Activated T-cell treated with anti-CD3 and anti-CD28 coated beads, Interleukin-2, amount 50 U/mL, for 24 hours (primary cell): ENCODE measurements at regions not wholly inside any gene's neighbourhood (a gene's known extent, or its start where the extent isn't known, plus 50 kb on each side); places are given as distances from the start of the nearest gene placed in this dataset.

Experiments
- DNase-seq: peaks from one replicate; pipeline ENCODE4 v3.0.0-alpha.2; 2020
- H3K27ac Mint-ChIP-seq: 2 replicates; pipeline ENCODE4 v1.8.0; 2020; ENCODE audit warnings: mild to moderate bottlenecking, mixed read lengths
- H3K27me3 Mint-ChIP-seq: 2 replicates; pipeline ENCODE4 v1.8.0; 2020; ENCODE audit warnings: mixed read lengths
- H3K36me3 Mint-ChIP-seq: 2 replicates; pipeline ENCODE4 v1.8.0; 2020; ENCODE audit warnings: low read depth, mixed read lengths
- H3K4me1 Mint-ChIP-seq: 2 replicates; pipeline ENCODE4 v1.8.0; 2020; ENCODE audit warnings: low read depth, mixed read lengths
- H3K4me3 Mint-ChIP-seq: 2 replicates; pipeline ENCODE4 v1.8.0; 2020; ENCODE audit warnings: mild to moderate bottlenecking, moderate library complexity, mixed read lengths
- H3K9me3 Mint-ChIP-seq: 2 replicates; pipeline ENCODE4 v1.8.0; 2020; ENCODE audit warnings: mixed read lengths

DNA sequence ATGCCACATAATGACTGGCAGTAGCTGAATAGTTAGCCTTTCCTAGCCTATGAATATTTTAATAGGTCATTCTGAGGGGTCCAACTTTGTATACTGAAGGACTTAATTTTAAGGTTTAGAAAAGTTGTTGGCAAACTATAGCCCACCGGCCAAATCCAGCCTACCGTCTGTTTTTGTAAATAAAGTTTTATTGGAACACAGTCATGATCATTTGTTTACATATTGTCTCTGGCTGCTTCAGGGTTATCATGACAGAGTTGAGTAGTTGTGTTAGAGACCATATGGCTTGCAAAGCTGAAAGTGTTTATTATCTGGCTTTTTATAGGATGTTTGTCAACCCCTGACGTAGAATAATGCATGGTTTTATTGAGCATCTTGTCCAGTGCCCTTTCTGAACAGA is 73.4 kb downstream of the NTMT2 start:
- H3K27ac Mint-ChIP-seq = no peak overlapping the region
- DNase-seq = no peak
- peaks cover 3% of the 10 kb centered on the region for H3K4me1 Mint-ChIP-seq
- peaks cover 26% of the 10 kb centered on the region for H3K27me3 Mint-ChIP-seq
- peaks cover 2% of the 10 kb centered on the region for H3K9me3 Mint-ChIP-seq
- no peaks in the 10 kb centered on the region for H3K36me3 Mint-ChIP-seq
- H3K4me3 Mint-ChIP-seq = no peak overlapping the region

DNA sequence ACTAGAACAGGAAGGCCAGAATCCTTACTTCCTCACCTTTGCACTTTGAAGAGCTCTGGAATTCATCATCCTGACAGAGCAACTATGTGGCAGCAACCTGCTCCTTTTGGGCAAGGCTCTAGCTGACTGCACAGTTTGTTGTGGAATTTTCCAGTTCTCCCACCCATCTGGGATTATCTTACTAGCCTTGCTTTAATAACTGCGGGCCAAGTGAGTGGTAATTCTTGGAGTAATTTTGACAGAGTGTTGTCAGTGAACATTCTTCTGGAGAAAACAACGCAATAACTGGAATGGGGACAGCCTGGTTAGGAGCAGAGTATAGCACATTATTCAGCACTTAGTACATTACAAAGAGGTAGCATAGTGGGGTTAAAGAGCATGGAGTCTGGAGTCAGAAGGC is 75.3 kb downstream of the NTMT2 start:
- no peak for DNase-seq
- H3K27ac Mint-ChIP-seq = no peak overlapping the region
- no peaks in the 10 kb centered on the region for H3K36me3 Mint-ChIP-seq
- H3K4me3 Mint-ChIP-seq = no peak overlapping the region
- no peaks in the 10 kb centered on the region for H3K4me1 Mint-ChIP-seq
- peaks cover 2% of the 10 kb centered on the region for H3K9me3 Mint-ChIP-seq
- peaks cover 20% of the 10 kb centered on the region for H3K27me3 Mint-ChIP-seq

DNA sequence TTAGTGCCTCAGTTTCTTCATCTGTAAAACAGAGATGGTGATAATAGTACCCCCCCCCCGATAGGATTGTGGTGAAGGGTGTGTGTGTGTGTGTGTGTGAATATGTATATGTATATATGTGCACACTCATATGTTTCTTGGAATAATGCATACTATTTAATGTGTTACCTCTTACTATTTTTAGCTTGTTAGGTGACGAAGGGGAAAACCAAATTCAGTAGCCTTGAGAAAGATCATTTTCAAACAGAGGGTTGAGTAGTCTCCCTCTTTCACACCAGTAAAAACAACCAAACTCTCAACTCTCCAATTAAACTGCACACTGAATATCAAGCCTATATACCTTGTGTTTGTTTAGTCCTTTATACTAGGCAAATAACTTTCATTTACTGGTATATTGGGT is 75.7 kb downstream of the NTMT2 start:
- DNase-seq = no peak
- H3K9me3 Mint-ChIP-seq = peaks cover 2% of the 10 kb centered on the region
- H3K4me3 Mint-ChIP-seq = no peak overlapping the region
- no peak overlapping the region for H3K27ac Mint-ChIP-seq
- no peaks in the 10 kb centered on the region for H3K36me3 Mint-ChIP-seq
- H3K4me1 Mint-ChIP-seq = no peaks in the 10 kb centered on the region
- H3K27me3 Mint-ChIP-seq = peaks cover 20% of the 10 kb centered on the region

DNA sequence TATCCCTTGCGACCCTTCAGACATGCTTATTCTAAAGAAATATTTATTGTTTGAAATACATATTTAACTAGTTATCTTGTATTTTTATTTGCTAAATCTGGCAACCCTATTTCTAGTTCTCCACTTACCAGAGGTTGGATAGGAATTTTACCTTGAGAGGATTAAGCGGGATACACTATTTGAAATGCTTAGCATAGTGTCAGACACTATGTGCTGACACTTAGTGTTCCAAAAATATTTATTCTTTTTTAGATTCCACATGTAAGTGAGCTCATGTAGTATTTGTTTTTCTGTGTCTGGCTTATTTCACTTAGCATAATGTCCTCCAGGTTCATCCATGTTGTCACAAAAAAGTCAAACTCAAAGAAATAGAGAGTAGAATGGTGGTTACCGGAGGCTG is 78.7 kb downstream of the NTMT2 start:
- no peaks in the 10 kb centered on the region for H3K4me1 Mint-ChIP-seq
- no peak overlapping the region for H3K27ac Mint-ChIP-seq
- H3K27me3 Mint-ChIP-seq = peaks cover 18% of the 10 kb centered on the region
- DNase-seq = no peak
- peaks cover 2% of the 10 kb centered on the region for H3K9me3 Mint-ChIP-seq
- H3K36me3 Mint-ChIP-seq = no peaks in the 10 kb centered on the region
- no peak overlapping the region for H3K4me3 Mint-ChIP-seq

DNA sequence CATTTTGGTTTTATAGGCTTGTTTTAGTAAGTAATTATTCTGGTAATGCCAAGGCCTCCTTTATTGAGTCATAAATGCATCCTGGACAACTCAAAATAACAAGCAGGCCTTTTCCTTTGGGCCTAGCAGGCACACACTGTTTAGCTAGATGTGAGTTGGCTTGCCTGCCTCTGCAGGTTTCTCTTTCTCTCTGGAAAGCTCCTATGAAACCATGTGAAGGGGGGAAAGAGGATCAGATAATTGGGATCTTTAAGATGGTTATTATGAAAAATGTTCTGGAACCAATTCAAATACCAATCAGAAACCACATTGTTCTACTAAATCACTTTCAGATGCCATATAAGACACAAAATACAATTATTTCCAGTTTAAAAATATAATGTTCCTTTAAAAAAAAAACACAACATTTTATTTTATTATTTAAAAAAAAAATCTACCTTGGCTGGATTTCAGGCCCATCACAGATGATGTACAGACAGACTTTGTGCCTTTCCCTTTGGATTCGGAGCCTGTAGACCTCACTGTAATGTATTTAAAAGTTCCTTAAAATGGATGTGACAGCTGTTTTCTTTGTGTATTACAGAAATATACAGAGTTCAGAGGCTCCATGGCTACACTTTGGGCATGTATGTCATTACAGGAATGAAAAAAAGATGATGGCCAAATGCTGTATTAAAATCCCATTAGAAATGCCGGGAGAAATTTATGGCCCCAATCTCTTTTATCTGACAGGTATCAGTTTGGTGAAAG is 80.2 kb downstream of the NTMT2 start:
- no peak overlapping the region for H3K27ac Mint-ChIP-seq
- peaks cover 16% of the 10 kb centered on the region for H3K27me3 Mint-ChIP-seq
- no peak overlapping the region for H3K4me3 Mint-ChIP-seq
- H3K4me1 Mint-ChIP-seq = no peaks in the 10 kb centered on the region
- no peaks in the 10 kb centered on the region for H3K36me3 Mint-ChIP-seq
- DNase-seq = no peak
- peaks cover 2% of the 10 kb centered on the region for H3K9me3 Mint-ChIP-seq

DNA sequence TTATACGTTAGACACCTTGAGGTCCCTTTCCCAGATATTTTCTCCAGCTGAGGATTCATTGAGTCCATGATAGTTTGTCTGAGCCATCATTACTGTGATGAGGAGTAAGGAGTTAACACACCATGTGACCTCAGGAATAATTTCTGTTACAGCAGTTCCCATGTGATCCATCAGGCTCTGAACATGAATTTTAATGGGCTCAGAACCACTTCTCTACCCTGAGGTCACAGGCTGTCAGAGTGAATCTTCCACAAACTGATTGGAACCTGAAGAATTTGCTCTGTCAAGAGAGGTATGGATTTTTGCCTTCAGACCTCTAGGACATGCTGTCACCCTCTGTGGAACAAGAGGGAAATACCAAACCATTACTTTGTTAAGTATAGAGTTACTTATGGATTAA is 81.0 kb downstream of the NTMT2 start:
- Mint-ChIP-seq H3K27ac (no peak overlapping the region), H3K27me3 (peaks cover 18% of the 10 kb centered on the region), H3K9me3 (peaks cover 2% of the 10 kb centered on the region), H3K4me1 (no peaks in the 10 kb centered on the region), H3K4me3 (no peak overlapping the region), H3K36me3 (no peaks in the 10 kb centered on the region)
- no peak for DNase-seq

DNA sequence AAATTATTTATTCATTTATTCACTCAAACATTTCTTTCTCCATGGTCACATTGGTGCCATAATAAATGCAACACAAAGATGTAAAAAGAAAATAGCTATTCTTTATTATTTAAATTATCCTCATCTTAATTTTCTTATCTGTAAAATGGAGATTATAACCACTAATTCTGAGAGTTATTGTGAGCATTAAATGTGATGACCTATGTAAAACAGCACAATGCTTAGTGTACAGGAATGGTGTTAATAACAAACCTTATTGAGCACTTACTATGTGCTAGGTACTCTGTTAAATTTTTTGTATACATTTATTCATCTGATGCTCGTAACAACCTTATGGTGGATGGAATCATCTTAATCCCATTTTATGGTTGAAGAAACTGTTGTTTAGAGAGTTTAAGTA is 84.6 kb downstream of the NTMT2 start:
- no peak for DNase-seq
- H3K4me1 Mint-ChIP-seq = no peaks in the 10 kb centered on the region

DNA sequence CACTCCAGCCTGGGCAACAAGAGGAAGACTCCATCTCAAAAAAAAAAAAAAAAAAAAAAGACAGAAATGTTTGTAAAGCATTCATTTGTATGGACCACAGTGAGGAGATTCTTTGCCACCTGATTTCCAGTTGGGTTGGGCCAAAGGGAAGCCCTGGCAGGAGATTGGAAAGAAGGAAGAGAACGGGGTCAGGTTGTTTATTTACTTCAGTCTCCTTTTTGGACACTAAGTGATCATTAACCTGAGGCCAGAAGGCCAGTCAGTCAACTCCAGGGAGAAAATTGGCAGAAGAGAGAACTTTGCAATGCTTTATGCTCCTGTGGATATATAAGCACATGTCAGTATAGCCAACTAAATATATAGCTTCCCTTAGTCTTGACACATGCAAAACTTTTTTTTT is 85.9 kb downstream of the NTMT2 start:
- Mint-ChIP-seq H3K27ac (no peak overlapping the region), H3K4me3 (no peak overlapping the region), H3K4me1 (no peaks in the 10 kb centered on the region), H3K27me3 (peaks cover 9% of the 10 kb centered on the region), H3K9me3 (no peaks in the 10 kb centered on the region), H3K36me3 (no peaks in the 10 kb centered on the region)
- DNase-seq = no peak

More for the DNA sequence above, 84.6 kb downstream of the NTMT2 start:
- Mint-ChIP-seq H3K27ac (no peak overlapping the region), H3K4me3 (no peak overlapping the region), H3K9me3 (no peaks in the 10 kb centered on the region), H3K36me3 (no peaks in the 10 kb centered on the region), H3K27me3 (peaks cover 13% of the 10 kb centered on the region)

DNA sequence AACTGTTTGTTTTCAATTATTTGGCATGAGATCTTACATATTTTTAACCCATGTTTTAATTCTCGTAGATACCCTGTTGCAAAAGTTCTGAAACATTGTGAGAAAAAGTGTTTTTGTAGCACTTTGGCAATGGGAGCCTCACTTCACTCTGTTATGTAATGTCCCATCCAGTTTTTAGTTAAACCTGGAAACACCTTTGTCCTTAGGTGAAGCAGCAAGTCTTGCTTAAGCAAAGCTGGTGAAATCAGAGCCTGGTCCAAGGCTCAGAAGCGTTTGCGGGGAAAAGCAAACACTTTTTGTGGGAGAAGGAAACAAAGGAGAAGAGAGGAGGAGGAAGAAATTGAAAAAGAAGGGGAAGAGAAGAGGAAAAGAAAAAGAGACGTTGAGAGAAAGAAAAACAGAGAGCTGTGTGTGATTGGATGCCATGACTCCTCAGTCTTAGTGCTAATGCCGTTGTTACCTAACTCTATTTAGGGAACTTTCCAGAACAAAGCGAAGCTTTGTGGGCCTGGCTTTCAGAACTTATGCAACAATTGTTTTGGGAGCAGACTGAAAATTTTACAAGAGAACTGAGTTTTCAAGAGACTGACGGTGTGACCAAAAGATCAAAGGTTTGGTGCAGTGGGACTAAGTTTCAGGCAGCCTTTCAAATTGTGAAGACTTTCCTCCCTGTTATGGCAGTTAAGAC is 93.1 kb downstream of the NTMT2 start:
- Mint-ChIP-seq H3K9me3 (no peaks in the 10 kb centered on the region), H3K27ac (no peak overlapping the region), H3K4me1 (no peaks in the 10 kb centered on the region), H3K4me3 (no peak overlapping the region), H3K36me3 (no peaks in the 10 kb centered on the region), H3K27me3 (peaks cover 3% of the 10 kb centered on the region)
- DNase-seq = no peak

DNA sequence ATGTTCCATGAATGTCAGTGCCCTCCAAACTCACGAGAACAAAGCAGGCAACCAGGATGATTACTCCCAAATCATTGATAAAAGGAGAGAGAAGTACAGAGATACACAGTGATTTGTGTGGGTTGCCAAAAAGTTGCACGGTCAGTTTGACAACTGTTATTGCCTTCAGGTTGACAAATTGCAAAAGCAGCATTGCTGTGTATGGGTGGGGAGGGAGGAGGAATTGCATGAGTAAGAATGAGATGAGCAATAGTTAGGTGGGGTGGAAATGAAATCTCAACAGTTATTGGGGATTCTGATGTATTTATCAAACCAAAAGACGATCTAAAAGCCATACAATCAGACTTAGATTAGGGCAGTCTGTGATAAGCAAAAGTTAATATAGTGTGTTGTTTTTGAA is 93.7 kb downstream of the NTMT2 start:
- H3K27me3 Mint-ChIP-seq = peaks cover under 1% of the 10 kb centered on the region
- H3K9me3 Mint-ChIP-seq = no peaks in the 10 kb centered on the region
- H3K27ac Mint-ChIP-seq = no peak overlapping the region
- no peak for DNase-seq
- H3K4me1 Mint-ChIP-seq = no peaks in the 10 kb centered on the region
- H3K36me3 Mint-ChIP-seq = no peaks in the 10 kb centered on the region
- H3K4me3 Mint-ChIP-seq = no peak overlapping the region

DNA sequence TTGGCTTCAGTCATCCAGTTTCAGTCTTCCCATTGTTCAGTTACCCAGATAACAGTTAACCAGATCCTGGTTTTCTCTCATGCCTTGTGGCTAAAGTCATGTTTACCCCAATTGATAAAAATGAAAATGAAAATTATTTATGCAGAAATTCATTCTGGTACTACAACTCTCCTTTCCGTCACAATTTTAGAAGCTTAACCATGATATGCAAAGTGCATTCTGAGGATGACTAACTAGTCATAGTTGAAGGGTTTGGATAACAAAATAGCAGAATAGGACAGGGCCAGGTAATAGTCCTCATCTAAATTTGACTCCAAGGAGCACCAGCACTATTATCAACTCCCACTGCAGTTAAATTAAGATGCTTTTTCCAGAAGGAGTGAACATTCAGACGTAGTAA is 94.7 kb downstream of the NTMT2 start:
- no peak overlapping the region for H3K4me3 Mint-ChIP-seq
- no peaks in the 10 kb centered on the region for H3K9me3 Mint-ChIP-seq
- H3K4me1 Mint-ChIP-seq = no peaks in the 10 kb centered on the region
- DNase-seq = no peak
- H3K36me3 Mint-ChIP-seq = no peaks in the 10 kb centered on the region
- no peak overlapping the region for H3K27ac Mint-ChIP-seq
- H3K27me3 Mint-ChIP-seq = no peaks in the 10 kb centered on the region

DNA sequence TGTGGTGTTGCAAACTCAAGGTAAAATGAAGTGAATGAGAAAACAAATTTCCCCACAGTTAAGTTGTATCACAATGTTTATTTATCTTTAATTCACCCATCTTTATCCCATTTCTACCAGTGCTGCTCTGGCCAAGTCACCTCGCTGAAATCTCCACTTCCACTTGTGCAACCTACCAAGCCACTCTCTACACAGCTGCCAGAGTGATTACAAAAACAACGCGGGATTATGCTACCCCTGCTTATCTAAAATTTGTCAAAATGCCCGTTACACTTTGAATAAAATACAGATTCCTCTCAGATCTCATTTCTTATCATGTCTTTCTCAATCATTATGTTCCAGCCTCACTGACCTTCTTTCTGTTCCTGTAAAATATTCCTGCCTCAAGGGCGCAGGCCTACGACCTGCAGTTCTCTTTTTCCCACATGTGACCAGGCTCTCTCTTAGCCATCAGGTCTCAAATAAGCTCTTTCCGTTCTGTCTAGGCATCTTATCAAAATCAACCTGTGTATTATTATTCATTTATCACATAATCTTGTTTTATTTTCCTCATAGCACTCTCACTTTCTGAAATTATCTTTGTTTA is 95.6 kb downstream of the NTMT2 start:
- Mint-ChIP-seq H3K9me3 (no peaks in the 10 kb centered on the region), H3K27ac (no peak overlapping the region), H3K27me3 (no peaks in the 10 kb centered on the region), H3K36me3 (no peaks in the 10 kb centered on the region), H3K4me1 (no peaks in the 10 kb centered on the region), H3K4me3 (no peak overlapping the region)
- DNase-seq = no peak

DNA sequence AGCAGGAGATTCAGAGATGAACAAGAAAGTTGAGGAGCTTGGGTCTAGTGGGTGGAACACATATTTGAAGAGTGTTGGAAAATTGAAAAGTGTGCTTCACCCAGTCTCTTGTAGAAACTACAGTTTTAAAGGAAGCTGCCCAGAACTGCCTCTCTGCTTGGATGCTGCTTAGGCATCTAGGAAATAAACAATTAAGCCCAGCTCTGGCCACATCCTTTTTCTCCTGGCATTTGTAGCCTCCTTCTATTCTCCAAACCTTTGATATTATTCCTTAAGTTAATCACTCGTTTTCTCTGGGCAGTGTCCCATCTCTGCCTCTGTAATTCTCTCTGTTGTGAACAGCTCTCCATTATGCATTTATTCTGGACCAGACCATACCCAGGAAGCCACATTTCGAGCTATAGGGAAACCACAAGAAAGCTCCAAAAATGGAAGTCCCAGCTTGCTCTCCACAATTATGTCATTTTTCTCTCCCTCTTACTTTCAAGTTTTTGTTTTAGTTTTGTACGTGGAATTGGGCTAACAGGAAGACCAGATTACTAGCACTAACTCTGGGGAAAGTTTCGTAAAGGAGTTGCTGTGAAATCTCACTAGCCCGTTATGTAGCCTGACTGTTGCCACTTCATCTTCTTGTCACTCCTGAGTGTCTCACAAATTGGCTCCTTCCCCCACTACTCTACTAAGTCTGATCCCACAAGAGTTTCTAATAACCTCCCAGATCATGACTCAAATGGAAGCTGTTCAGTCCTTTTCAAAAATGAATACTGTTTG is 102.2 kb downstream of the NTMT2 start:
- Mint-ChIP-seq H3K9me3 (no peaks in the 10 kb centered on the region), H3K36me3 (no peaks in the 10 kb centered on the region), H3K27me3 (no peaks in the 10 kb centered on the region), H3K4me1 (peaks cover 8% of the 10 kb centered on the region), H3K27ac (no peak overlapping the region), H3K4me3 (no peak overlapping the region)
- DNase-seq = no peak

DNA sequence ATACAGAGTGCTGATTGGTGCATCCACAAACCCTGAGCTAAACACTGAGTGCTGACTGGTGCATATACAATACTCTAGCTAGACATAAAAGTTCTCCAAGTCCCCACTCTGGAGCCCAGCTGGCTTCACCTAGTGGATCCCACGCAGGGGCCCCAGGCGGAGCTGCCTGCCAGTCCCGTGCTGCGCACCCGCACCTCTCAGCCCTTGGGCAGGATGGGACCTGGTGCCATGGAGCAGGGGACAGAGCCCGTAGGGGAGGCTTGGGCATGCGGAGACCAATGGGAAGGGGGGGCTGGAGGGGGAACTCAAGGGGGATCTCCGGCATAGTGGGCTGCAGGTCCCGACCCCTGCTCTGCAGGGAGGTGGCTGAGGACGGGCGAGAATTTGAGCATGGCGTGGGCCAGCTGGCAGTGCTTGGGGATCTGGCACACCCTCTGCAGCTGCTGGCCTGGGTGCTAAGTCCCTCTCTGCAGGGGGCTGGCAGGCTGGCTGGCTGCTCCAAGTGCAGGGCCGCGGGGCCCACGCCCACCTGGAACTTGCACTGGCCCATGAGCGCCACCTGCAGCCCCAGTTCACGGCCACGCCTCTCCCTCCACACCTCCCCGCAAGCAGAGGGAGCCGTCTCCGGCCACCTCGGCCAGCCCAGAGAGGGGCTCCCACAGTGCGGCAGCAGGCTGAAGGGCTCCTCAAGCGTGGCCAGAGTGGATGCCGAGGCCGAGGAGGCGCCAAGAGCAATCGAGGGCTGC is 104.9 kb downstream of the NTMT2 start:
- H3K36me3 Mint-ChIP-seq = no peaks in the 10 kb centered on the region
- no peak overlapping the region for H3K27ac Mint-ChIP-seq
- no peak for DNase-seq
- H3K4me3 Mint-ChIP-seq = no peak overlapping the region
- H3K9me3 Mint-ChIP-seq = no peaks in the 10 kb centered on the region
- peaks cover 8% of the 10 kb centered on the region for H3K4me1 Mint-ChIP-seq
- H3K27me3 Mint-ChIP-seq = no peaks in the 10 kb centered on the region
